Lower lobe of right lung (tissue), 2 donors: ENCODE measurements at regions not wholly inside any gene's neighbourhood (a gene's known extent, or its start where the extent isn't known, plus 50 kb on each side); places are given as distances from the start of the nearest gene placed in this dataset.

ENCODE experiments used
- ATAC-seq, 2 donors: fragments of 200-7000 bp; cut with Tn5 transposase; one replicate each; pipeline ENCODE4 v1.9.1; 2020 to 2022; ENCODE audit warnings: mild to moderate bottlenecking in 2 of 2, moderate library complexity in 2 of 2
- DNase-seq: peaks from one replicate; pipeline ENCODE4 v3.0.0-alpha.2; 2020
- H3K27ac ChIP-seq: fragments of 200-600 bp; one replicate; pipeline ENCODE4 v1.8.0; 2022
- H3K27me3 ChIP-seq: fragments of 200-600 bp; one replicate; pipeline ENCODE4 v1.8.0; 2022; ENCODE audit warnings: low read depth
- H3K36me3 ChIP-seq: fragments of 200-600 bp; one replicate; pipeline ENCODE4 v1.8.0; 2022; ENCODE audit warnings: mild to moderate bottlenecking
- H3K4me1 ChIP-seq: fragments of 200-600 bp; one replicate; pipeline ENCODE4 v1.8.0; 2022
- H3K4me3 ChIP-seq: fragments of 200-600 bp; one replicate; pipeline ENCODE4 v1.8.0; 2022; ENCODE audit warnings: mild to moderate bottlenecking
- H3K9me3 ChIP-seq: fragments of 200-600 bp; one replicate; pipeline ENCODE4 v1.8.0; 2022
- CTCF ChIP-seq: fragments of 200-600 bp; IDR thresholded peaks from one replicate; pipeline ENCODE4 v1.8.0; 2022; ENCODE audit warnings: antibody characterized with exemption, mild to moderate bottlenecking
- intact Hi-C: fragments of 100-400 bp; cut with DNase I; formaldehyde crosslinking; loops from one replicate; pipeline ENCODE4 v1.11.0; 2022
- donor health status: DM: no; HTN: yes; CAD: no; lungs with severe emphysema.

GRCh38 chr19:29088761-29089160 lies 124.2 kb downstream of the UQCRFS1 start:
- no peak for DNase-seq
- H3K9me3 ChIP-seq, result no peaks in the 10 kb centered on the region
- H3K27ac ChIP-seq, result no peak overlapping the region
- ATAC-seq, result no peak
- no peaks in the 10 kb centered on the region for H3K36me3 ChIP-seq
- intact Hi-C loops, result no loop called here
- no peak for TF ChIP-seq CTCF
- H3K4me1 ChIP-seq, result no peaks in the 10 kb centered on the region
- no peak overlapping the region for H3K4me3 ChIP-seq
- H3K27me3 ChIP-seq, result no peaks in the 10 kb centered on the region

- ATAC-seq, result no peak
- no peak overlapping the region for H3K27ac ChIP-seq
- no peaks in the 10 kb centered on the region for H3K4me1 ChIP-seq
- H3K36me3 ChIP-seq, result no peaks in the 10 kb centered on the region
- DNase-seq, result no peak
- H3K4me3 ChIP-seq, result no peak overlapping the region
- TF ChIP-seq CTCF, result no peak
- H3K9me3 ChIP-seq, result no peaks in the 10 kb centered on the region
- intact Hi-C loops, result no loop called here
- H3K27me3 ChIP-seq, result no peaks in the 10 kb centered on the region
These were observed 126.3 kb downstream of the UQCRFS1 start for GRCh38 chr19:29086646-29087045.

- Histone ChIP-seq H3K9me3 (no peaks in the 10 kb centered on the region), H3K27ac (no peak overlapping the region), H3K4me1 (no peaks in the 10 kb centered on the region), H3K36me3 (no peaks in the 10 kb centered on the region), H3K4me3 (no peak overlapping the region), H3K27me3 (no peaks in the 10 kb centered on the region)
- ATAC-seq (peak in 1 of 2 donors; percentile 18), DNase-seq (no peak)
- intact Hi-C loops, result no loop called here
- TF ChIP-seq CTCF, result no peak
These were observed 126.8 kb downstream of the UQCRFS1 start for GRCh38 chr19:29086182-29086581.

GRCh38 chr19:29085630-29086029 lies 127.3 kb downstream of the UQCRFS1 start:
- H3K27ac ChIP-seq, result no peak overlapping the region
- ATAC-seq, result no peak
- H3K27me3 ChIP-seq, result no peaks in the 10 kb centered on the region
- H3K4me1 ChIP-seq, result no peaks in the 10 kb centered on the region
- no peaks in the 10 kb centered on the region for H3K9me3 ChIP-seq
- no peak for TF ChIP-seq CTCF
- intact Hi-C loops, result no loop called here
- DNase-seq, result no peak
- no peak overlapping the region for H3K4me3 ChIP-seq
- H3K36me3 ChIP-seq, result no peaks in the 10 kb centered on the region

GRCh38 chr19:29085206-29085605 lies 127.7 kb downstream of the UQCRFS1 start:
- ATAC-seq (no peak), DNase-seq (no peak)
- TF ChIP-seq CTCF, result no peak
- Histone ChIP-seq H3K4me1 (no peaks in the 10 kb centered on the region), H3K27me3 (no peaks in the 10 kb centered on the region), H3K4me3 (no peak overlapping the region), H3K27ac (no peak overlapping the region), H3K9me3 (no peaks in the 10 kb centered on the region), H3K36me3 (no peaks in the 10 kb centered on the region)
- intact Hi-C loops, result no loop called here

- no peaks in the 10 kb centered on the region for H3K27me3 ChIP-seq
- no peaks in the 10 kb centered on the region for H3K4me1 ChIP-seq
- no peak overlapping the region for H3K27ac ChIP-seq
- no peak overlapping the region for H3K4me3 ChIP-seq
- DNase-seq, result no peak
- no peaks in the 10 kb centered on the region for H3K36me3 ChIP-seq
- no peak for ATAC-seq
- intact Hi-C loops, result no loop called here
- H3K9me3 ChIP-seq, result no peaks in the 10 kb centered on the region
- TF ChIP-seq CTCF, result no peak
These were observed 128.7 kb downstream of the UQCRFS1 start for GRCh38 chr19:29084266-29084665.
